SU-DHL-6 (cell line): ENCODE measurements at regions not wholly inside any gene's neighbourhood (a gene's known extent, or its start where the extent isn't known, plus 50 kb on each side); places are given as distances from the start of the nearest gene placed in this dataset.

Source experiments
- H2AFZ ChIP-seq: fragments of 200-600 bp; sonication (generic); 2 replicates; pipeline ENCODE4 v1.6.1; 2014; ENCODE audit warnings: low read depth, mild to moderate bottlenecking, moderate library complexity, mixed read lengths, antibody characterized with exemption, low read length; ENCODE audit not compliant: severe bottlenecking
- H3F3A ChIP-seq: fragments of 200-600 bp; shearing (Covaris generic); 2 replicates; pipeline ENCODE4 v1.6.0; 2016; ENCODE audit warnings: antibody characterized with exemption, mild to moderate bottlenecking; ENCODE audit not compliant: insufficient read depth
- H3K27ac ChIP-seq: fragments of 200-600 bp; sonication (generic); 2 replicates; pipeline ENCODE4 v1.5.1; 2016; ENCODE audit warnings: low read depth, mild to moderate bottlenecking, low read length, moderate library complexity, mixed read lengths
- H3K27me3 ChIP-seq: fragments of 200-600 bp; sonication (generic), shearing (Covaris generic); 2 replicates; pipeline ENCODE4 v1.6.0; 2014; ENCODE audit warnings: mild to moderate bottlenecking, low read length
- H3K36me3 ChIP-seq: fragments of 200-600 bp; sonication (generic); 2 replicates; pipeline ENCODE4 v1.6.1; 2014; ENCODE audit warnings: mild to moderate bottlenecking, low read length, mixed read lengths
- H3K4me2 ChIP-seq: fragments of 300-600, 200-600 bp; shearing (Covaris generic), sonication (generic); 2 replicates; pipeline ENCODE4 v1.6.0; 2014; ENCODE audit warnings: low read length, low read depth, mild to moderate bottlenecking; ENCODE audit not compliant: poor library complexity, severe bottlenecking
- H3K4me3 ChIP-seq: fragments of 200-600 bp; sonication (generic); 2 replicates; pipeline ENCODE4 v1.5.1; 2014; ENCODE audit warnings: antibody characterized with exemption, low read length, mild to moderate bottlenecking, mixed read lengths; ENCODE audit not compliant: insufficient read depth, poor library complexity, severe bottlenecking
- H3K79me2 ChIP-seq: fragments of 200-600 bp; sonication (generic); 2 replicates; pipeline ENCODE4 v1.6.1; 2014; ENCODE audit warnings: mild to moderate bottlenecking, low read length, moderate library complexity; ENCODE audit not compliant: insufficient read depth
- H3K9ac ChIP-seq: fragments of 200-600 bp; sonication (generic); 2 replicates; pipeline ENCODE4 v1.7.0; 2014; ENCODE audit warnings: mild to moderate bottlenecking, low read length
- H3K9me2 ChIP-seq: fragments of 200-600 bp; sonication (generic); replicated peaks from 2 replicates; pipeline ENCODE4 v1.6.1; 2014; ENCODE audit warnings: low read length; ENCODE audit not compliant: insufficient read depth
- H3K9me3 ChIP-seq: fragments of 200-600 bp; sonication (generic); 2 replicates; pipeline ENCODE4 v1.6.1; 2014; ENCODE audit warnings: low read length, mixed read lengths; ENCODE audit not compliant: insufficient read depth
- H4K20me1 ChIP-seq: fragments of 200-600 bp; sonication (generic); 2 replicates; pipeline ENCODE4 v1.6.1; 2014; ENCODE audit warnings: low read depth, mild to moderate bottlenecking, antibody characterized with exemption, low read length, moderate library complexity, mixed read lengths
- CTCF ChIP-seq: fragments of 200-600 bp; sonication (generic); IDR thresholded peaks from one replicate; pipeline ENCODE4 v1.5.1; 2017; ENCODE audit warnings: antibody characterized with exemption, mild to moderate bottlenecking, low read length, moderate library complexity; ENCODE audit not compliant: insufficient read depth, poor library complexity, severe bottlenecking
- EZH2phosphoT487 ChIP-seq: fragments of 200-600 bp; sonication (generic), shearing (Covaris generic); conservative IDR thresholded peaks from 2 replicates; pipeline ENCODE4 v1.6.1; 2018; ENCODE audit warnings: mild to moderate bottlenecking, antibody characterized with exemption, low read length, moderate library complexity, mixed read lengths

- no peaks in the 10 kb centered on the region for H3K27me3 ChIP-seq
- no peaks in the 10 kb centered on the region for H3K36me3 ChIP-seq
- no peaks in the 10 kb centered on the region for H4K20me1 ChIP-seq
- no peak overlapping the region for H3K27ac ChIP-seq
- no peaks in the 10 kb centered on the region for H3K9me2 ChIP-seq
- H3K4me2 ChIP-seq, result no peak overlapping the region
- no peaks in the 10 kb centered on the region for H3F3A ChIP-seq
- no peak overlapping the region for H3K9ac ChIP-seq
- no peak overlapping the region for H3K4me3 ChIP-seq
- H2AFZ ChIP-seq, result no peak overlapping the region
- no peaks in the 10 kb centered on the region for H3K9me3 ChIP-seq
- H3K79me2 ChIP-seq, result no peaks in the 10 kb centered on the region
- TF ChIP-seq EZH2phosphoT487 (no peak), CTCF (no peak)
Observed at GRCh38 chr5:87829217-87829551, 416.5 kb upstream of the CCNH start.

- no peaks in the 10 kb centered on the region for H3K9me2 ChIP-seq
Observed at GRCh38 chr5:87828545-87829216, 416.0 kb upstream of the CCNH start.

GRCh38 chr5:87827539-87827938 lies 414.8 kb upstream of the CCNH start:
- H3K27ac ChIP-seq, result no peak overlapping the region
- H3K9me2 ChIP-seq, result no peaks in the 10 kb centered on the region
- H2AFZ ChIP-seq, result no peak overlapping the region
- H3K9ac ChIP-seq, result no peak overlapping the region
- H4K20me1 ChIP-seq, result no peaks in the 10 kb centered on the region
- no peaks in the 10 kb centered on the region for H3K79me2 ChIP-seq
- no peaks in the 10 kb centered on the region for H3K36me3 ChIP-seq
- H3K4me3 ChIP-seq, result no peak overlapping the region
- H3K4me2 ChIP-seq, result no peak overlapping the region
- no peak for TF ChIP-seq EZH2phosphoT487
- no peak for TF ChIP-seq CTCF
- no peaks in the 10 kb centered on the region for H3K27me3 ChIP-seq
- H3F3A ChIP-seq, result no peaks in the 10 kb centered on the region
- H3K9me3 ChIP-seq, result no peaks in the 10 kb centered on the region

More at GRCh38 chr5:87828545-87829216, 416.0 kb upstream of the CCNH start:
- H3K4me3 ChIP-seq, result no peak overlapping the region
- H3K27me3 ChIP-seq, result no peaks in the 10 kb centered on the region
- H3K9ac ChIP-seq, result no peak overlapping the region
- no peaks in the 10 kb centered on the region for H3K79me2 ChIP-seq
- no peaks in the 10 kb centered on the region for H3K36me3 ChIP-seq
- H2AFZ ChIP-seq, result no peak overlapping the region
- H3K4me2 ChIP-seq, result no peak overlapping the region
- no peaks in the 10 kb centered on the region for H4K20me1 ChIP-seq
- no peak overlapping the region for H3K27ac ChIP-seq
- TF ChIP-seq EZH2phosphoT487 (no peak), CTCF (no peak)
- H3F3A ChIP-seq, result no peaks in the 10 kb centered on the region
- no peaks in the 10 kb centered on the region for H3K9me3 ChIP-seq
